Skeletal muscle tissue (tissue), 3 donors: ENCODE measurements at regions not wholly inside any gene's neighbourhood (a gene's known extent, or its start where the extent isn't known, plus 50 kb on each side); places are given as distances from the start of the nearest gene placed in this dataset.

Experiments
- H3K27ac ChIP-seq: one replicate; pipeline ENCODE4 v1.7.0; 2013; ENCODE audit warnings: mild to moderate bottlenecking, low read depth, low read length, inconsistent platforms
- H3K27me3 ChIP-seq, 3 donors: one replicate each; pipeline ENCODE4 v1.7.0; 2013; ENCODE audit warnings: low read length in 3 of 3; ENCODE audit not compliant: control insufficient read depth in 3 of 3, insufficient read depth in 3 of 3
- H3K36me3 ChIP-seq, 3 donors: one replicate each; pipeline ENCODE4 v1.7.0; 2013; ENCODE audit warnings: low read length in 3 of 3; ENCODE audit not compliant: control insufficient read depth in 3 of 3, insufficient read depth in 3 of 3
- H3K4me1 ChIP-seq, 3 donors: one replicate each; pipeline ENCODE4 v1.7.0; 2013; ENCODE audit warnings: low read length in 3 of 3, mild to moderate bottlenecking in 3 of 3; ENCODE audit not compliant: control insufficient read depth in 3 of 3, insufficient read depth in 3 of 3
- H3K4me3 ChIP-seq, 3 donors: one replicate each; pipeline ENCODE4 v1.7.0; 2013; ENCODE audit warnings: low read length in 3 of 3
- H3K9ac ChIP-seq, 3 donors: one replicate each; pipeline ENCODE4 v1.7.0; 2013; ENCODE audit warnings: low read length in 3 of 3, mild to moderate bottlenecking in 3 of 3, moderate library complexity in 2 of 3, low read depth in 1 of 3
- H3K9me3 ChIP-seq, 3 donors: one replicate each; pipeline ENCODE4 v1.7.0; 2013; ENCODE audit warnings: low read length in 3 of 3; ENCODE audit not compliant: control insufficient read depth in 3 of 3
- donor health status: Osteomylitis.

- no peaks in the 10 kb centered on the region for H3K27me3 ChIP-seq
- H3K9ac ChIP-seq, result peak overlapping the region; percentile 77 to 93 (median 82)
- H3K4me1 ChIP-seq, result peaks cover 33 to 42% (median 36%) of the 10 kb centered on the region in 3 donors
- H3K9me3 ChIP-seq, result no peaks in the 10 kb centered on the region
- H3K4me3 ChIP-seq, result peak overlapping the region; percentile 73 to 83 (median 74)
- H3K27ac ChIP-seq, result peak overlapping the region; percentile 91
- no peaks in the 10 kb centered on the region for H3K36me3 ChIP-seq
Measured at GRCh38 chr5:81850501-81851357, 99.8 kb upstream of the SSBP2 start.

- peak overlapping the region; percentile 91 for H3K27ac ChIP-seq
- H3K4me1 ChIP-seq, result peaks cover 30 to 40% (median 36%) of the 10 kb centered on the region in 3 donors
Measured at GRCh38 chr5:81849770-81850367, 99.0 kb upstream of the SSBP2 start.

GRCh38 chr5:81848362-81848880, 97.5 kb upstream of the SSBP2 start:
- no peak overlapping the region for H3K9ac ChIP-seq
- no peaks in the 10 kb centered on the region for H3K9me3 ChIP-seq
- no peaks in the 10 kb centered on the region for H3K27me3 ChIP-seq
- no peak overlapping the region for H3K27ac ChIP-seq
- H3K4me3 ChIP-seq, result no peak overlapping the region
- H3K36me3 ChIP-seq, result no peaks in the 10 kb centered on the region
- peaks cover 29 to 32% (median 31%) of the 10 kb centered on the region in 3 donors for H3K4me1 ChIP-seq

More at GRCh38 chr5:81849770-81850367, 99.0 kb upstream of the SSBP2 start:
- no peak overlapping the region for H3K9ac ChIP-seq
- H3K36me3 ChIP-seq, result no peaks in the 10 kb centered on the region
- H3K9me3 ChIP-seq, result no peaks in the 10 kb centered on the region
- H3K27me3 ChIP-seq, result no peaks in the 10 kb centered on the region
- no peak overlapping the region for H3K4me3 ChIP-seq

- Histone ChIP-seq H3K9ac (no peak overlapping the region), H3K4me1 (peaks cover 22 to 25% (median 25%) of the 10 kb centered on the region in 3 donors), H3K9me3 (no peaks in the 10 kb centered on the region), H3K36me3 (no peaks in the 10 kb centered on the region), H3K27ac (no peak overlapping the region), H3K4me3 (no peak overlapping the region), H3K27me3 (no peaks in the 10 kb centered on the region)
Measured at GRCh38 chr5:81846301-81846700, 95.4 kb upstream of the SSBP2 start.

- Histone ChIP-seq H3K27me3 (no peaks in the 10 kb centered on the region), H3K36me3 (no peaks in the 10 kb centered on the region), H3K9me3 (no peaks in the 10 kb centered on the region), H3K4me3 (no peak overlapping the region), H3K27ac (no peak overlapping the region), H3K9ac (no peak overlapping the region), H3K4me1 (peaks cover 0 to 6% (median 5%) of the 10 kb centered on the region in 3 donors)
Measured at GRCh38 chr5:81843845-81844244, 92.9 kb upstream of the SSBP2 start.

GRCh38 chr5:81842795-81843398, 92.0 kb upstream of the SSBP2 start:
- Histone ChIP-seq H3K4me1 (peaks cover 0 to 3% (median 2%) of the 10 kb centered on the region in 3 donors), H3K36me3 (no peaks in the 10 kb centered on the region), H3K9ac (no peak overlapping the region), H3K4me3 (no peak overlapping the region), H3K27me3 (no peaks in the 10 kb centered on the region), H3K27ac (no peak overlapping the region), H3K9me3 (no peaks in the 10 kb centered on the region)

GRCh38 chr5:81839034-81839433, 88.1 kb upstream of the SSBP2 start:
- Histone ChIP-seq H3K4me3 (no peak overlapping the region), H3K9ac (no peak overlapping the region), H3K27me3 (no peaks in the 10 kb centered on the region), H3K27ac (no peak overlapping the region), H3K9me3 (no peaks in the 10 kb centered on the region), H3K4me1 (peaks cover 0 to 9% (median 3%) of the 10 kb centered on the region in 3 donors), H3K36me3 (no peaks in the 10 kb centered on the region)

- no peaks in the 10 kb centered on the region for H3K36me3 ChIP-seq
- no peak overlapping the region for H3K4me3 ChIP-seq
- H3K27ac ChIP-seq, result no peak overlapping the region
- no peaks in the 10 kb centered on the region for H3K27me3 ChIP-seq
- H3K9me3 ChIP-seq, result no peaks in the 10 kb centered on the region
- H3K4me1 ChIP-seq, result peaks cover 0 to 9% (median 3%) of the 10 kb centered on the region in 3 donors
- H3K9ac ChIP-seq, result no peak overlapping the region
Measured at GRCh38 chr5:81838307-81838906, 87.5 kb upstream of the SSBP2 start.

GRCh38 chr5:81837667-81838306, 86.9 kb upstream of the SSBP2 start:
- Histone ChIP-seq H3K9ac (no peak overlapping the region), H3K36me3 (no peaks in the 10 kb centered on the region), H3K27me3 (no peaks in the 10 kb centered on the region), H3K27ac (no peak overlapping the region), H3K9me3 (no peaks in the 10 kb centered on the region), H3K4me3 (no peak overlapping the region), H3K4me1 (peaks cover 0 to 7% (median 0%) of the 10 kb centered on the region in 3 donors)
